ENCODE measurements at regions not wholly inside any gene's neighbourhood (a gene's known extent, or its start where the extent isn't known, plus 50 kb on each side); places are given as distances from the start of the nearest gene placed in this dataset.

GRCh38 chr11:122353561-122353960 lies 237.5 kb upstream of the BLID start:
- no peak for DNase-seq
- no peaks in the 10 kb centered on the region for H3K27me3 ChIP-seq
- H3K36me3 ChIP-seq, result no peaks in the 10 kb centered on the region
- no peaks in the 10 kb centered on the region for H3K4me1 ChIP-seq
- 96 to 97% methylated on average over 4 of the region's 4 CpGs for WGBS, 2 donors
- no peak overlapping the region for H3K27ac ChIP-seq
- no peak overlapping the region for H3K4me3 ChIP-seq
- no peaks in the 10 kb centered on the region for H3K9me3 ChIP-seq
- intact Hi-C loops (cut with DNase I), result no loop called here
- TF ChIP-seq EP300 (IDR thresholded peaks at IDR 0.05) (no peak), POLR2AphosphoS5 (IDR thresholded peaks at IDR 0.05) (no peak), POLR2A (IDR thresholded peaks at IDR 0.05) (no peak)
- TF ChIP-seq, protein P1, sequence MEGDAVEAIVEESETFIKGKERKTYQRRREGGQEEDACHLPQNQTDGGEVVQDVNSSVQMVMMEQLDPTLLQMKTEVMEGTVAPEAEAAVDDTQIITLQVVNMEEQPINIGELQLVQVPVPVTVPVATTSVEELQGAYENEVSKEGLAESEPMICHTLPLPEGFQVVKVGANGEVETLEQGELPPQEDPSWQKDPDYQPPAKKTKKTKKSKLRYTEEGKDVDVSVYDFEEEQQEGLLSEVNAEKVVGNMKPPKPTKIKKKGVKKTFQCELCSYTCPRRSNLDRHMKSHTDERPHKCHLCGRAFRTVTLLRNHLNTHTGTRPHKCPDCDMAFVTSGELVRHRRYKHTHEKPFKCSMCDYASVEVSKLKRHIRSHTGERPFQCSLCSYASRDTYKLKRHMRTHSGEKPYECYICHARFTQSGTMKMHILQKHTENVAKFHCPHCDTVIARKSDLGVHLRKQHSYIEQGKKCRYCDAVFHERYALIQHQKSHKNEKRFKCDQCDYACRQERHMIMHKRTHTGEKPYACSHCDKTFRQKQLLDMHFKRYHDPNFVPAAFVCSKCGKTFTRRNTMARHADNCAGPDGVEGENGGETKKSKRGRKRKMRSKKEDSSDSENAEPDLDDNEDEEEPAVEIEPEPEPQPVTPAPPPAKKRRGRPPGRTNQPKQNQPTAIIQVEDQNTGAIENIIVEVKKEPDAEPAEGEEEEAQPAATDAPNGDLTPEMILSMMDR (IDR thresholded peaks at IDR 0.05), result no peak

DNA sequence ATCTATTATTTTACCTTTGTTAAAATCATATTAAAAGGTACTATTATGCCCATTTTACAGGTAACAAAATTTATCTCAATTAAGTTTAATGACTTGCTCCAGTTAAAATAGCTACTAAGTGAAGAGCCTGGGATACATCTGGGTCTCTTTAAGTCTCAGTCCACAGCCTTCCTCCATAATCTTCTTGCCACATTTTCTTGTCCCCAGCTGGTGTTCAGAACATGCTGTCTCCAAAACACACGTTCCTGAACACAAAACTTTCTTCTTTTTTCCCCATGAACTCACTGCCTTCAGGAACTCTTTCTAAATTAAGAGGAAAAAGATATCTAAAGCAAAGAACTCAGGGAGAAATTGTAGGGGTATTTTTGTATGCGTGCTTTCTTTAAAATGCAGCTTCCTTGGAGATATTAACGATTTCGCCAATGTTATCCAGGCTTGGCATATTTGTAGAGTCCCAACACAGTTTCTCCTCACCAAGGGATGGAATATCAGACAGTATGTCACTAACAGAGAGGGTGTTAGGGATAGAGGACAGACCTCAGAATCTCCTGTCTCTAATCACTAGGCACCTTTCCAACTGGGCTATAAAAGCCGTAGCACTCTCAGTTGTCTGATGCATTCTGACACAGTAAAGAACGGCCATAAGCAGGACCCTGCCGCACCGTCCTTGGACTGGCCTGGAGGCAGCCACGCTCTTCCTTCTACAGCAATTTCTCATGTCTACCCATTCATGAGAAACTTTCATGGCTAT lies 232.8 kb upstream of the BLID start:
- H3K4me1 ChIP-seq, result no peaks in the 10 kb centered on the region
- H3K4me3 ChIP-seq, result no peak overlapping the region
- intact Hi-C loops (cut with DNase I), result no loop called here
- no peaks in the 10 kb centered on the region for H3K9me3 ChIP-seq
- no peaks in the 10 kb centered on the region for H3K36me3 ChIP-seq
- no peak overlapping the region for H3K27ac ChIP-seq
- no peak for DNase-seq
- TF ChIP-seq EP300 (IDR thresholded peaks at IDR 0.05), result no peak
- TF ChIP-seq POLR2A (IDR thresholded peaks at IDR 0.05), result no peak
- TF ChIP-seq, protein P1 (IDR thresholded peaks at IDR 0.05), result no peak
- no peak for TF ChIP-seq POLR2AphosphoS5 (IDR thresholded peaks at IDR 0.05)
- no peaks in the 10 kb centered on the region for H3K27me3 ChIP-seq
- WGBS, 2 donors, result 80 to 88% methylated on average over 9 of the region's 9 CpGs

DNA sequence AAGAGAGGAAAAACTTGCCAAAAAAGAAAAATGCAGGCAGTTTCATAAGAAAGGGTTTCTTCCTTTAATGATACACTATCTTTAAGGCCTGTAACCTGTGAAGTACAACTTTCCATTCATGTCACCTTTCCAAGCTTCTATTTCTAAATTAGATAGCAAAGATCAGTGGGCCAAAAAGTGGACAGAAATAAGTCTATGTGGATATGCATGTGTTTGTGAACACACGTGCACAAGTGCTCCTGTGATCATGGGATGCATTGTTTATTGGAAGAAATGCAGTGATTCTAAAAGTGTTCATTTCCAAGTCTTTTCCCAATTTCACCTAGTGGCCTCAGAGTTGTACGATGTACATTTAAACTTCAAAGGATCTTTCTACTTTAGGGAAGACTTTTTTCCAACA lies 230.0 kb upstream of the BLID start:
- intact Hi-C loops (cut with DNase I), result no loop called here
- Histone ChIP-seq H3K27ac (no peak overlapping the region), H3K4me3 (no peak overlapping the region), H3K27me3 (no peaks in the 10 kb centered on the region), H3K4me1 (peaks cover 0 to 19% (median under 1%) of the 10 kb centered on the region in 4 donors), H3K9me3 (no peaks in the 10 kb centered on the region), H3K36me3 (no peaks in the 10 kb centered on the region)
- WGBS, 2 donors, result 85 to 86% methylated on average over 2 of the region's 2 CpGs
- TF ChIP-seq EP300 (IDR thresholded peaks at IDR 0.05), result no peak
- TF ChIP-seq, protein P1 (IDR thresholded peaks at IDR 0.05), result no peak
- TF ChIP-seq POLR2A (IDR thresholded peaks at IDR 0.05), result no peak
- TF ChIP-seq POLR2AphosphoS5 (IDR thresholded peaks at IDR 0.05), result no peak
- DNase-seq, result no peak

DNA sequence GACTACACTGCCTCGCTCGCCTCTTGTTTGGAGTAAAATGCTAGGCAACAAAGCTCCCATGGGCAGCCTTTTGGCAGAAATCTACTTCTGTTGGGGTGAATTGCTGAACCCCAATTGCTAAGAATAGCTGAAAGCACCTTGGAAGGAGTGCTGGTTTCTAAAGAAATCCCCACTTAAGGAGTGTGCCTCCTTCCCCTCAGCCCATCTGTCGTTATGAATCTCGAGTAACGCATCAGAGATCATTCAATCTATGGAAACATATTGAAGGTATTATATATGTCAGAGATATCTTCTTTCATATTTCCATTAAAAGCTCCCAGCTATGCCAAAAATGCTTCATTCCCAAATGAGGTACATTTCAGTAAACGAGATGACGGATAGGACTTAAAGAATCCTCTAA lies 229.6 kb upstream of the BLID start:
- H3K4me3 ChIP-seq, result no peak overlapping the region
- no peak for DNase-seq
- H3K36me3 ChIP-seq, result no peaks in the 10 kb centered on the region
- no peak overlapping the region for H3K27ac ChIP-seq
- 93 to 94% methylated on average over 7 of the region's 7 CpGs for WGBS, 2 donors
- peaks cover 0 to 24% (median 3%) of the 10 kb centered on the region in 4 donors for H3K4me1 ChIP-seq
- TF ChIP-seq POLR2AphosphoS5 (IDR thresholded peaks at IDR 0.05) (no peak), POLR2A (IDR thresholded peaks at IDR 0.05) (no peak), EP300 (IDR thresholded peaks at IDR 0.05) (no peak)
- TF ChIP-seq, protein P1 (IDR thresholded peaks at IDR 0.05), result no peak
- no peaks in the 10 kb centered on the region for H3K9me3 ChIP-seq
- H3K27me3 ChIP-seq, result no peaks in the 10 kb centered on the region
- intact Hi-C loops (cut with DNase I), result no loop called here

DNA sequence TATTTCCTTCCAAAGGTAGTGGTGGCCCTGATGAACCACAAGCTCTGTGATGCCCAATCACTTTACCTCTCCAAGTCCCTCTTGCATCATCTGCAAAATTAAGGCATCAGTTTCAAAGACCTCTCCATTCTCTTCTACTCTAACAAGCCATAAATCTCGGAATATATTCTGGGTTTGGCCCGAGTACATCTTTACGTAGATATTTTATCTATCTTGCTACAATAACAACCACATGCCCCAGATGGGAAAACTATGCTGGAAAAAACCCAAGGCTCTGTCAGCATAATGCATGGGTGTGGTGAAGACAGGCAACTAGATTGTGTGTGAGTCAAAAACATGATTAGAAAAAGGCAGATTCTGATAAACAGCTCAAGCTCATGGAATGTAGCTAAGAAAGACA lies 228.2 kb upstream of the BLID start:
- Histone ChIP-seq H3K36me3 (no peaks in the 10 kb centered on the region), H3K27ac (no peak overlapping the region), H3K4me1 (peaks cover 0 to 27% (median 4%) of the 10 kb centered on the region in 4 donors), H3K27me3 (no peaks in the 10 kb centered on the region), H3K4me3 (no peak overlapping the region), H3K9me3 (no peaks in the 10 kb centered on the region)
- 71 to 79% methylated on average over 3 of the region's 3 CpGs for WGBS, 2 donors
- intact Hi-C loops (cut with DNase I), result no loop called here
- no peak for TF ChIP-seq EP300 (IDR thresholded peaks at IDR 0.05)
- TF ChIP-seq, protein P1 (IDR thresholded peaks at IDR 0.05), result no peak
- TF ChIP-seq POLR2AphosphoS5 (IDR thresholded peaks at IDR 0.05), result no peak
- no peak for TF ChIP-seq POLR2A (IDR thresholded peaks at IDR 0.05)
- DNase-seq, result no peak
